H1 (cell line): ENCODE measurements at regions not wholly inside any gene's neighbourhood (a gene's known extent, or its start where the extent isn't known, plus 50 kb on each side); places are given as distances from the start of the nearest gene placed in this dataset.

Experiments
- CTCF ChIA-PET: fragments of 300-600 bp; sonication (Branson Sonifier 250); formaldehyde crosslinking; loops from one replicate; lab custom pipeline; 2021; ENCODE audit not compliant: partially characterized antibody; lab: Charles Lee
- POLR2A ChIA-PET: fragments of 300-600 bp; sonication (Branson Sonifier 250); formaldehyde crosslinking; loops from one replicate; lab custom pipeline; 2021; ENCODE audit warnings: inconsistent platforms; ENCODE audit not compliant: partially characterized antibody; lab: Charles Lee
- DNase-seq, 2 experiments: peaks; one replicate each; pipeline versions ENCODE4 v3.0.0 to v3.0.0-alpha.2; 2010 to 2022; ENCODE audit warnings: low spot score in 2 of 2, low read depth in 1 of 2, mixed read lengths in 1 of 2
- FAIRE-seq: peaks from 2 replicates; lab custom pipeline; 2011; peaks lifted over from hg19 to GRCh38; lab: Jason Lieb, UNC
- H2AFZ ChIP-seq: 2 replicates; pipeline ENCODE4 v1.8.1; 2012; ENCODE audit warnings: low read length, inconsistent platforms
- H2AK5ac ChIP-seq: 2 replicates; pipeline ENCODE4 v1.6.1; 2013; ENCODE audit warnings: low read depth, low read length
- H2BK120ac ChIP-seq: replicated peaks from 2 replicates; pipeline ENCODE3; 2013; ENCODE audit warnings: low read depth, low read length, inconsistent platforms
- H2BK12ac ChIP-seq: 2 replicates; pipeline ENCODE4 v1.6.1; 2013; ENCODE audit warnings: low read depth, low read length
- H2BK15ac ChIP-seq: 2 replicates; pipeline ENCODE4 v1.6.1; 2013; ENCODE audit warnings: low read length
- H2BK20ac ChIP-seq: 2 replicates; pipeline ENCODE4 v1.6.1; 2013; ENCODE audit warnings: low read length
- H2BK5ac ChIP-seq: 2 replicates; pipeline ENCODE4 v1.6.1; 2013; ENCODE audit warnings: low read depth, low read length
- H3K14ac ChIP-seq: 2 replicates; pipeline ENCODE4 v1.6.1; 2013; ENCODE audit warnings: inconsistent platforms; ENCODE audit not compliant: insufficient read length
- H3K18ac ChIP-seq: 2 replicates; pipeline ENCODE4 v1.6.1; 2013; ENCODE audit warnings: low read length; ENCODE audit errors: extremely low read depth
- H3K23ac ChIP-seq: 2 replicates; pipeline ENCODE4 v1.6.1; 2013; ENCODE audit warnings: inconsistent platforms; ENCODE audit not compliant: insufficient read length
- H3K23me2 ChIP-seq: 2 replicates; pipeline ENCODE4 v1.6.1; 2013; ENCODE audit warnings: low read depth, low read length
- H3K27ac ChIP-seq: 2 replicates; pipeline ENCODE4 v1.6.1; 2011; ENCODE audit warnings: low read depth, low read length, inconsistent platforms
- H3K27me3 ChIP-seq, 4 experiments: replicated peaks in 1 of 4; 1 replicate in 1 of 4; 2 replicates in 3 of 4; pipeline versions ENCODE4 v1.6.1 to v1.8.1; 2011 to 2013; ENCODE audit warnings: low read length in 3 of 4, mild to moderate bottlenecking in 3 of 4, inconsistent platforms in 2 of 4, mixed read lengths in 2 of 4, moderate library complexity in 1 of 4; ENCODE audit not compliant: control insufficient read depth in 3 of 4, insufficient read depth in 3 of 4; ENCODE audit errors: extremely low read depth in 1 of 4
- H3K36me3 ChIP-seq, 4 experiments: 2 replicates each; pipeline versions ENCODE4 v1.6.1 to v1.8.1; 2011 to 2013; ENCODE audit warnings: mild to moderate bottlenecking in 4 of 4, low read length in 3 of 4, moderate library complexity in 2 of 4, control low read depth in 1 of 4, inconsistent platforms in 1 of 4; ENCODE audit not compliant: insufficient read depth in 4 of 4, control insufficient read depth in 2 of 4
- H3K4ac ChIP-seq: replicated peaks from 2 replicates; pipeline ENCODE3; 2013; ENCODE audit warnings: low read length, low read depth, mixed read lengths, inconsistent platforms; ENCODE audit not compliant: insufficient read length
- H3K4me1 ChIP-seq, 4 experiments: replicated peaks in 1 of 4; 1 replicate in 1 of 4; 2 replicates in 3 of 4; pipeline versions ENCODE4 v1.6.1 to v1.8.1; 2011 to 2013; ENCODE audit warnings: low read length in 3 of 4, inconsistent platforms in 2 of 4, mixed read lengths in 1 of 4; ENCODE audit not compliant: insufficient read depth in 4 of 4, control insufficient read depth in 3 of 4
- H3K4me2 ChIP-seq, 2 experiments: 2 replicates each; pipeline versions ENCODE4 v1.6.1 to v1.8.1; 2011 to 2013; ENCODE audit warnings: low read depth in 2 of 2, low read length in 2 of 2, control low read depth in 1 of 2, inconsistent platforms in 1 of 2, mild to moderate bottlenecking in 1 of 2; ENCODE audit not compliant: insufficient read depth in 1 of 2
- H3K4me3 ChIP-seq, 4 experiments: fragments of 200-600, 300-600 bp in 1 of 4; sonication (generic), shearing (Covaris generic), sonication (Bioruptor Twin) in 1 of 4; 2 replicates each; pipeline versions ENCODE4 v1.5.1 to v1.8.1; 2011 to 2016; ENCODE audit warnings: low read length in 4 of 4, low read depth in 3 of 4, control low read depth in 2 of 4, inconsistent platforms in 2 of 4, mild to moderate bottlenecking in 2 of 4, mixed read lengths in 1 of 4, moderate library complexity in 1 of 4; ENCODE audit not compliant: insufficient read depth in 2 of 4; ENCODE audit errors: extremely low read depth in 1 of 4
- H3K56ac ChIP-seq: replicated peaks from 2 replicates; pipeline ENCODE3; 2013; ENCODE audit warnings: low read depth, mild to moderate bottlenecking, mixed read lengths, low read length, inconsistent platforms; ENCODE audit not compliant: insufficient read length
- H3K79me1 ChIP-seq: 2 replicates; pipeline ENCODE4 v1.6.1; 2013; ENCODE audit warnings: low read depth, low read length, control low read depth
- H3K79me2 ChIP-seq, 2 experiments: 2 replicates each; pipeline versions ENCODE4 v1.6.1 to v1.8.1; 2012 to 2013; ENCODE audit warnings: low read length in 2 of 2, mild to moderate bottlenecking in 2 of 2, inconsistent platforms in 1 of 2; ENCODE audit not compliant: insufficient read depth in 2 of 2, control insufficient read depth in 1 of 2
- H3K9ac ChIP-seq, 4 experiments: replicated peaks in 1 of 4; 1 replicate in 1 of 4; 2 replicates in 3 of 4; pipeline versions ENCODE4 v1.6.1 to v1.8.1; 2011 to 2013; ENCODE audit warnings: low read depth in 3 of 4, low read length in 3 of 4, control low read depth in 2 of 4, mild to moderate bottlenecking in 2 of 4, moderate library complexity in 2 of 4, inconsistent platforms in 1 of 4; ENCODE audit errors: extremely low read depth in 1 of 4
- H3K9me3 ChIP-seq, 2 experiments: 2 replicates each; pipeline versions ENCODE4 v1.6.1 to v1.8.1; 2012 to 2013; ENCODE audit warnings: mild to moderate bottlenecking in 2 of 2, moderate library complexity in 2 of 2, control low read depth in 1 of 2, inconsistent platforms in 1 of 2, low read depth in 1 of 2, low read length in 1 of 2, mixed read lengths in 1 of 2; ENCODE audit not compliant: insufficient read depth in 2 of 2
- H4K20me1 ChIP-seq, 2 experiments: replicated peaks in 1 of 2; 2 replicates each; pipeline versions ENCODE3 to v1.8.1; 2011 to 2013; ENCODE audit warnings: inconsistent platforms in 2 of 2, low read length in 2 of 2, mild to moderate bottlenecking in 1 of 2; ENCODE audit not compliant: insufficient read depth in 2 of 2, control insufficient read depth in 1 of 2
- H4K5ac ChIP-seq: 2 replicates; pipeline ENCODE4 v1.6.1; 2013; ENCODE audit warnings: low read length, low read depth, mixed read lengths, inconsistent platforms; ENCODE audit not compliant: insufficient read length
- H4K8ac ChIP-seq: 2 replicates; pipeline ENCODE4 v1.8.0; 2013; ENCODE audit warnings: mild to moderate bottlenecking, moderate library complexity, low read length, inconsistent platforms; ENCODE audit not compliant: insufficient read depth; ENCODE audit errors: extremely low read depth
- H4K91ac ChIP-seq: replicated peaks from 2 replicates; pipeline ENCODE3; 2013; ENCODE audit warnings: low read length, mixed read lengths, inconsistent platforms; ENCODE audit not compliant: insufficient read length
- BRCA1 ChIP-seq: IDR thresholded peaks from 2 replicates; pipeline ENCODE4 v1.6.1; 2012; ENCODE audit warnings: low read depth, low read length, improper control_type of control experiment
- GABPA ChIP-seq: IDR thresholded peaks from 2 replicates; pipeline ENCODE4 v1.6.1; 2011; ENCODE audit warnings: mild to moderate bottlenecking, low read length, moderate library complexity, borderline replicate concordance; ENCODE audit not compliant: insufficient read depth
- PHF8 ChIP-seq: fragments of 200-600 bp; sonication (generic); conservative IDR thresholded peaks from 2 replicates; pipeline ENCODE4 v1.7.1; 2012; ENCODE audit warnings: low read depth, mild to moderate bottlenecking, inconsistent platforms, low read length, moderate library complexity
- YY1 ChIP-seq: IDR thresholded peaks from 2 replicates; pipeline ENCODE4 v1.6.1; 2011; ENCODE audit warnings: low read depth, mild to moderate bottlenecking, low read length
- WGBS, 2 experiments: shearing (Covaris generic) in 1 of 2; methylation state at CpG; one replicate each; pipeline versions ENCODE4 v1.1.6 to v1.1.7; 2013 to 2015; ENCODE audit warnings: low lambda C conversion rate in 2 of 2, mixed read lengths in 2 of 2, inconsistent platforms in 1 of 2, low coverage in 1 of 2, missing lambda C conversion rate in 1 of 2; ENCODE audit not compliant: insufficient replicate concordance in 2 of 2, insufficient coverage in 1 of 2, insufficient read length in 1 of 2; ENCODE audit errors: extremely low coverage in 1 of 2, missing lambda C conversion rate in 1 of 2; 5-methylcytosine and 5-hydroxymethylcytosine counted together

DNA sequence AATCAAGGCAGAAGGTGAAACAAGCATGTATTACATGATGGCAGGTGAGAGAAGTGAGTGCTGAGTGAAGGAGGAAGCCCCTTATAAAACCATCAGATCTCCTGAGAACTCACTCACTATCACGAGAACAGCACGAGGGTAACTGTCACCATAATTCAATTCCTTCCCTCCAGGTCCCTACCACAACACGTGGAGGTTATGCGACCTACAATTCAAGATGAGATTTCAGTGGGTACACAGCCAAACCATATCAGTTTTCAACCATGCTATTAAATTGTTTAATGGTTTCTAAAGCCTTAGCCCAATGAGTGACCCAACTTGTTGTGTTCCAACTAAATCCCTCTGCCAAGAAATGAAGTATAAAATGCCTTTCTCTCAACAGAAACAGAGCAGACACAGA, 519.8 kb downstream of the GBA3 start:
- no peak overlapping the region for H3K56ac ChIP-seq
- CTCF ChIA-PET = interaction anchor here (0.6 kb wide), 1 partner anchor 16 kb away, joined by 4 read pairs; no protein-coding TSS in a partner anchor
- H3K14ac ChIP-seq = no peak overlapping the region
- no peak overlapping the region for H3K23ac ChIP-seq
- peaks cover 0 to 4% (median 0%) of the 10 kb centered on the region in 4 experiments; a peak in 1 of 7 replicates for H3K4me1 ChIP-seq
- no peak overlapping the region for H2BK15ac ChIP-seq
- H3K18ac ChIP-seq = no peak overlapping the region
- H4K91ac ChIP-seq = no peak overlapping the region
- 84% methylated on average over 4 of the region's 4 CpGs; no CpG with 5 or more reads in 1 of the 2 experiments for WGBS, 2 experiments
- H2AFZ ChIP-seq = 0 out of 2 replicates have a peak overlapping the region, but pooled peaks have one; percentile 28
- DNase-seq (no peak), FAIRE-seq (no peak)
- H2BK12ac ChIP-seq = no peak overlapping the region
- no peak overlapping the region for H2BK120ac ChIP-seq
- no peak overlapping the region for H3K4me2 ChIP-seq
- H4K20me1 ChIP-seq = no peaks in the 10 kb centered on the region
- no peak overlapping the region for H3K9ac ChIP-seq
- H3K23me2 ChIP-seq = no peaks in the 10 kb centered on the region
- no peaks in the 10 kb centered on the region for H3K36me3 ChIP-seq
- H3K9me3 ChIP-seq = no peaks in the 10 kb centered on the region
- H4K5ac ChIP-seq = no peak overlapping the region
- POLR2A ChIA-PET = no interaction called here
- H3K79me1 ChIP-seq = no peaks in the 10 kb centered on the region
- H2AK5ac ChIP-seq = no peak overlapping the region
- no peak overlapping the region for H3K4ac ChIP-seq
- no peak for TF ChIP-seq PHF8
- TF ChIP-seq GABPA = no peak
- no peak for TF ChIP-seq YY1
- TF ChIP-seq BRCA1 = no peak
- H3K27ac ChIP-seq = no peak overlapping the region
- no peak overlapping the region for H2BK20ac ChIP-seq
- H3K79me2 ChIP-seq = no peaks in the 10 kb centered on the region
- no peaks in the 10 kb centered on the region for H3K27me3 ChIP-seq
- no peak overlapping the region for H3K4me3 ChIP-seq
- no peak overlapping the region for H4K8ac ChIP-seq
- H2BK5ac ChIP-seq = no peak overlapping the region
